Astrocyte of the spinal cord (primary cell): ENCODE measurements at regions not wholly inside any gene's neighbourhood (a gene's known extent, or its start where the extent isn't known, plus 50 kb on each side); places are given as distances from the start of the nearest gene placed in this dataset.

Experiments
- DNase-seq: peaks from one replicate; pipeline ENCODE4 v3.0.0; 2011; ENCODE audit warnings: low read depth, low spot score
- H3K4me3 ChIP-seq: 2 replicates; pipeline ENCODE4 v1.5.1; 2011; ENCODE audit warnings: low read depth, mild to moderate bottlenecking, low read length, moderate library complexity
- in situ Hi-C: cut with HindIII; loops from 2 replicates; pipeline ENCODE4 v1.10.0; 2017; ENCODE audit warnings: low sequenced_read_pairs
- TF ChIP-seq, protein P1 (sequence below): IDR thresholded peaks from 2 replicates; pipeline ENCODE4 v1.5.1; 2012; ENCODE audit warnings: low read depth, mild to moderate bottlenecking, low read length, inconsistent platforms

DNA sequence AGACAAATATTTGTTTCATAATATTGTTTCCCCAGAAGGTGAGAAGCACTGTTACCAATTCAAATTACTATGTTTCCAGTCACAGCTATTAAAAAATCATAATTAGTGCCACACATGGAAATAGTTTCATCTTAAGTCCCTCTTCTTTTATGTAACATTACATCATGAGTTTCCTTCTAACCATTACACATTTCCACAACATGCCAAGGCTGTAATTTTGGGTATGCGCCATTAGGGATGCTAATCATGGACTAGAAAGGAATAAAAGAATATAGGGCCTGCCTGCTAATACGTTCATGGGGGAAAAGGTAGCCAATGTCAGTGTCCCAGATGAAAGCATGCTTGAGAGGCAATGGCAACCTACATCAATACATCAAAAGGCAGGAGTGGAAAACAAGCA lies 142.5 kb upstream of the LPAR1 start:
- in situ Hi-C loops, result no loop called here
- no peak for DNase-seq
- H3K4me3 ChIP-seq, result no peak overlapping the region
- TF ChIP-seq, protein P1, sequence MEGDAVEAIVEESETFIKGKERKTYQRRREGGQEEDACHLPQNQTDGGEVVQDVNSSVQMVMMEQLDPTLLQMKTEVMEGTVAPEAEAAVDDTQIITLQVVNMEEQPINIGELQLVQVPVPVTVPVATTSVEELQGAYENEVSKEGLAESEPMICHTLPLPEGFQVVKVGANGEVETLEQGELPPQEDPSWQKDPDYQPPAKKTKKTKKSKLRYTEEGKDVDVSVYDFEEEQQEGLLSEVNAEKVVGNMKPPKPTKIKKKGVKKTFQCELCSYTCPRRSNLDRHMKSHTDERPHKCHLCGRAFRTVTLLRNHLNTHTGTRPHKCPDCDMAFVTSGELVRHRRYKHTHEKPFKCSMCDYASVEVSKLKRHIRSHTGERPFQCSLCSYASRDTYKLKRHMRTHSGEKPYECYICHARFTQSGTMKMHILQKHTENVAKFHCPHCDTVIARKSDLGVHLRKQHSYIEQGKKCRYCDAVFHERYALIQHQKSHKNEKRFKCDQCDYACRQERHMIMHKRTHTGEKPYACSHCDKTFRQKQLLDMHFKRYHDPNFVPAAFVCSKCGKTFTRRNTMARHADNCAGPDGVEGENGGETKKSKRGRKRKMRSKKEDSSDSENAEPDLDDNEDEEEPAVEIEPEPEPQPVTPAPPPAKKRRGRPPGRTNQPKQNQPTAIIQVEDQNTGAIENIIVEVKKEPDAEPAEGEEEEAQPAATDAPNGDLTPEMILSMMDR, result no peak

DNA sequence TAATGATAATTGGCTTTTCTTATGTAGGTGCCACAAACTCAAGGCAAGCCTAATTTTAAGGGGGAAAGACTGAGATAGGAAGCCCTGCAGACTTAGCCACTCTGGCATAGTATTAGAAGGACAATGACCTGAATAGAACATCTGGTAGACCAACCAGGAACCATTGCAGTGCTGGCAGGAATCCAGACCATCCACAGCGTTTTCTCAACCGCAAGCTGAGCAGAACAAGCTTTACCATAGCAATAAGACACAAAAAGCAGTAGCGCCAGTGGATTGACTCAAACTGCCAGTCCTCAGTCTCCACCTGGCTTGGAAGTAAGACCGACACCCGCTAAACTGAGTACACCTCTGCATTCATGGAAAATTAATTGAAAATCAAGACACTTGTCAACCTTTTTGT lies 141.3 kb upstream of the LPAR1 start:
- H3K4me3 ChIP-seq, result no peak overlapping the region
- peak; percentile 32 for DNase-seq
- in situ Hi-C loops, result no loop called here
- TF ChIP-seq, protein P1, result no peak

DNA sequence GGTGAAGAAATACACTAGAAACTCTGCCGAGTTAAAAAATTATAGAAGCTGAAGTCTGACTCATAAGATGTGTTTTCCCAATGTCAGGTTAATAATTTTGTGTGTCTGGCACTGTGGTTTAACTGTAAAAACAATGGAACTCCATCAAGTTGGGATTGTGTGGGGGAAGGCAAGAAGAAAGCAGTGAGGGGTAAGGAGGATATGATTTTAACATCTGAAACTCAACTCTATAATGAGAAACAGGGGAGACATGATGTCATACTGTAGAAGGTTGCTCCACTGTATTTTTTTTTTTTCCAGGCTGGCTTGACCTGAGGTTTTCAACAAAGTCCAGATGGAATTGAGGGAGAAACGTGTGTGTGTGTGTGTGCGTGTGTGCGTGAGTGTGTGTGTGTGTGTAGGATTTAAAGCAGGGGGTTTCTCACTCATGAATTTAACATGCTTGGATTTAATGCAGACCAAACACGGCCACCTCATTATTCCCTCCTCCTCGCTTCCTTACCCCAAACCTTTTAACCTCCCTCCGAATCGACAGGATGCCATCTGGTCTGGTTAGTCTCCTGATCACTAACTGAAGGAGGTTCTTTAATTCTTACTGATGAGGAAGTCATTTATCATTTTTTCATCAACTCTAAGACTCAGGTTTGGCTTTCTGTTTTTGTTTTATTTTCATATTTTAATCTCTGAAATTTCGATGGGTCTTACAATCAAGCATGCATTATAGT lies 140.2 kb upstream of the LPAR1 start:
- TF ChIP-seq, protein P1, result no peak
- in situ Hi-C loops, result no loop called here
- DNase-seq, result peak; percentile 96
- no peak overlapping the region for H3K4me3 ChIP-seq

DNA sequence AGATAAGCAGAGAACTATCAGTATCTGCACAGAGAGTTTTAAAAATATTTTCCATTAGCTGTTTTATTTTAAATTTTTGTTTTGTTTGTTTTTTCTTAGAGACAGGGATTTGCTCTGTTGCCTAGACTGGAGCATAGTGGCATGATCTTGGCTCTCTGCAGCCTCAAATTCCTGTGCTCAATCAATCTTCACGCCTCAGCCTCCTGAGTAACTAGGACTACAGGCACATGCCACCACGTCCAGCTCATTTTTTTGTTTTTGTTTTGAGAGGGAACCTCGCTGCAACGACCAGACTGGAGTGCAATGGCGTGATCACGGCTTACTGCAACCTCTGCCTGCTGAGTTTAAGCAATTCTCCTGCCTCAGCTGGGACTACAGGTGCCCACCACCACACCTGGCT lies 138.2 kb upstream of the LPAR1 start:
- TF ChIP-seq, protein P1, result no peak
- in situ Hi-C loops, result no loop called here
- no peak for DNase-seq
- H3K4me3 ChIP-seq, result no peak overlapping the region

DNA sequence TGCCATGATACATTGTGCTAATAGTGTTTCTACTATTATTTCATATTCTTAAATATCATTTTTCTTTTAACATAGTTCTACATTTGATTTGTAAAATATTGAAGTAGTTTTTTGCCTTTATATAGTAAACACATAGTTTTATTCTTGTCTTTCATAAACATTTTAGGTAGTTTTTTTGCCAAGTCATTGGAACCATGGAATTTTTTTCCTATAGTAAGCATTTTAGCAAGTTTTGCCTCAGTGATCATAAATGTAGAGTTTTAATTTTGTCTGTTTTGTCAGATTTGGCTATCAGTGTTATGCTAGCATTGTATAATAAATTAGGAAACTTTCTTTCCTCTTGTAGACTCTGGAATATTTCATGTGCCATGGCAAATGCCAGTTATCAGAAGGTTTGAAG lies 137.1 kb upstream of the LPAR1 start:
- TF ChIP-seq, protein P1, result no peak
- in situ Hi-C loops, result no loop called here

DNA sequence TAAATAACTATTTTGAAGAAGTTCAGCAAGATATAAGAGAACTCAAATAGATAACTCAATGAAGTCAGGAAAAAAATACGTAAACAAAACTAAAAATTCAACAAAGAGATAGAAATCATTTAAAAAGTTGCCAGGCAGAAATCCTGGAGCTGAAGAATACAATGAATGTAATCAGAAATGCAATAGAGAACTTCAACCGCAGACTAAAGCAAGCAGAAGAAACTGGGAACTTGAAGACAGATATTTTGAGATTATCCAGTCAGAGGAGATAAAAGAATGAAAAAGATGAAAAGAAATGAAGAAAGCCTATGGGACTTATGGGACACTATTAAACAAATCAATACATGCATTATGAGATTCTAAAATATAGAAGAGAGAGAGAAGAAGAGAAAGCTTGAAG lies 129.1 kb upstream of the LPAR1 start:
- no peak for DNase-seq
- in situ Hi-C loops, result no loop called here
- TF ChIP-seq, protein P1, result no peak
- no peak overlapping the region for H3K4me3 ChIP-seq

More for the DNA sequence above, 137.1 kb upstream of the LPAR1 start:
- no peak for DNase-seq
- H3K4me3 ChIP-seq, result no peak overlapping the region
